ENCODE measurements at regions not wholly inside any gene's neighbourhood (a gene's known extent, or its start where the extent isn't known, plus 50 kb on each side); places are given as distances from the start of the nearest gene placed in this dataset.

DNA sequence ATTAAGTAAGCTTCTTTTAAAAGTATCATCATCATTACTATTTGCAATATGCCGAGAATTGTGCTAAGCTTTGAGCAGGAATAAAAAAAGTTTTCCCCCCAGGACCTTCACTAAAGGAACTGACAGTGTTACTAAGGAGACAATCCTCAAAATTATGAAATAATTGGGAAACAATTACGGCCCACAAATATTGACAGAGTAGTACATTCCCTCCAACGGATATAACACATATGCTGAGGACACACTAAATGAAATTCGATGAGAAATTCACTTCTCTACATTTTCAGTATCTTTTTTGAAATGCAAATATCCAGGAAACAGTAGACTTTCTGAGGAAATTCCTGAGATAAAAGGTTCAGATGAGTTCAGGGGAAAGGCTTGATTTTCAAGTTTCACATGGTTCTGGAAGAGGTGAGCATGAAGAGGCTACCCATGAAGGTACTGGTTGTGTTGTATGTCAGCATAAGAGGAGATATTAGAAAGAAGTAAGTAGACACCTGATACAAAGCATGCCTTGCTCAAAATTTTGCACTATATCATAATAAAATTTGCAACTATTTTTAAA lies 171.2 kb upstream of the NR5A2 start:
- Mint-ChIP-seq H3K27me3 (ENCODE audit: unreplicated experiment) (no peaks in the 10 kb centered on the region), H3K36me3 (ENCODE audit: unreplicated experiment) (no peaks in the 10 kb centered on the region), H3K4me3 (ENCODE audit: unreplicated experiment) (no peak overlapping the region), H3K27ac (ENCODE audit: unreplicated experiment) (no peak overlapping the region), H3K9me3 (ENCODE audit: unreplicated experiment) (peaks cover 7% of the 10 kb centered on the region), H3K4me1 (ENCODE audit: unreplicated experiment) (peaks cover 43% of the 10 kb centered on the region)
- DNase-seq (ENCODE audit: extremely low spot score, unreplicated experiment), result no peak
- TF ChIP-seq, protein P1, sequence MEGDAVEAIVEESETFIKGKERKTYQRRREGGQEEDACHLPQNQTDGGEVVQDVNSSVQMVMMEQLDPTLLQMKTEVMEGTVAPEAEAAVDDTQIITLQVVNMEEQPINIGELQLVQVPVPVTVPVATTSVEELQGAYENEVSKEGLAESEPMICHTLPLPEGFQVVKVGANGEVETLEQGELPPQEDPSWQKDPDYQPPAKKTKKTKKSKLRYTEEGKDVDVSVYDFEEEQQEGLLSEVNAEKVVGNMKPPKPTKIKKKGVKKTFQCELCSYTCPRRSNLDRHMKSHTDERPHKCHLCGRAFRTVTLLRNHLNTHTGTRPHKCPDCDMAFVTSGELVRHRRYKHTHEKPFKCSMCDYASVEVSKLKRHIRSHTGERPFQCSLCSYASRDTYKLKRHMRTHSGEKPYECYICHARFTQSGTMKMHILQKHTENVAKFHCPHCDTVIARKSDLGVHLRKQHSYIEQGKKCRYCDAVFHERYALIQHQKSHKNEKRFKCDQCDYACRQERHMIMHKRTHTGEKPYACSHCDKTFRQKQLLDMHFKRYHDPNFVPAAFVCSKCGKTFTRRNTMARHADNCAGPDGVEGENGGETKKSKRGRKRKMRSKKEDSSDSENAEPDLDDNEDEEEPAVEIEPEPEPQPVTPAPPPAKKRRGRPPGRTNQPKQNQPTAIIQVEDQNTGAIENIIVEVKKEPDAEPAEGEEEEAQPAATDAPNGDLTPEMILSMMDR (IDR thresholded peaks at IDR 0.05), result no peak

DNA sequence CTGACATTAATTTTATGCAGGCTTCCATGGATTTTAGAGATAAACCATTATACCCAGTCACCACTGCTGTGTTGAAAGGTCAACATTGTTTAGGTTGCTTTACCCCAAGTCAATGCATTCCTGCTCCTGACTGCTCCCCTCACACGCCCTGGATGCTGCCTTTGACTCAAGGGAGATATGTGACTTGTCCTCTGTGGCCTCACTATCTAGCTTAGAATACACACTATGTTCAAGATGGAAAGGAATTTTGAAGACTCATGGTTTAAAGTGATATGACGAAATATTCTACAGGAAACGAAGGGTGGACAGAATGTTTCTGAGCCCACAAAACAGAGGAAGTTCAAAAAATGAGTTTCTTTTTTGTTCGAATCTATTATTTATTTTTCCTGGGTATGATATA lies 170.4 kb upstream of the NR5A2 start:
- no peak for DNase-seq (ENCODE audit: extremely low spot score, unreplicated experiment)
- H3K4me3 Mint-ChIP-seq (ENCODE audit: unreplicated experiment), result no peak overlapping the region

GRCh38 chr1:199857516-199857915 lies 170.0 kb upstream of the NR5A2 start:
- Mint-ChIP-seq H3K27me3 (ENCODE audit: unreplicated experiment) (no peaks in the 10 kb centered on the region), H3K4me1 (ENCODE audit: unreplicated experiment) (peaks cover 39% of the 10 kb centered on the region), H3K9me3 (ENCODE audit: unreplicated experiment) (peaks cover 7% of the 10 kb centered on the region), H3K36me3 (ENCODE audit: unreplicated experiment) (no peaks in the 10 kb centered on the region), H3K4me3 (ENCODE audit: unreplicated experiment) (no peak overlapping the region), H3K27ac (ENCODE audit: unreplicated experiment) (peak overlapping the region; percentile 13)
- no peak for DNase-seq (ENCODE audit: extremely low spot score, unreplicated experiment)
- TF ChIP-seq, protein P1 (IDR thresholded peaks at IDR 0.05), result no peak

More for the DNA sequence above, 170.4 kb upstream of the NR5A2 start:
- H3K4me1 Mint-ChIP-seq (ENCODE audit: unreplicated experiment), result peaks cover 39% of the 10 kb centered on the region
- H3K27ac Mint-ChIP-seq (ENCODE audit: unreplicated experiment), result peak overlapping the region; percentile 13
- TF ChIP-seq, protein P1 (IDR thresholded peaks at IDR 0.05), result no peak
- peaks cover 7% of the 10 kb centered on the region for H3K9me3 Mint-ChIP-seq (ENCODE audit: unreplicated experiment)
- H3K36me3 Mint-ChIP-seq (ENCODE audit: unreplicated experiment), result no peaks in the 10 kb centered on the region
- no peaks in the 10 kb centered on the region for H3K27me3 Mint-ChIP-seq (ENCODE audit: unreplicated experiment)

GRCh38 chr1:199858171-199858570 lies 169.3 kb upstream of the NR5A2 start:
- H3K9me3 Mint-ChIP-seq (ENCODE audit: unreplicated experiment), result peaks cover 7% of the 10 kb centered on the region
- no peaks in the 10 kb centered on the region for H3K27me3 Mint-ChIP-seq (ENCODE audit: unreplicated experiment)
- DNase-seq (ENCODE audit: extremely low spot score, unreplicated experiment), result no peak
- H3K4me1 Mint-ChIP-seq (ENCODE audit: unreplicated experiment), result peaks cover 39% of the 10 kb centered on the region
- H3K36me3 Mint-ChIP-seq (ENCODE audit: unreplicated experiment), result no peaks in the 10 kb centered on the region
- peak overlapping the region; percentile 10 for H3K27ac Mint-ChIP-seq (ENCODE audit: unreplicated experiment)
- TF ChIP-seq, protein P1 (IDR thresholded peaks at IDR 0.05), result no peak
- no peak overlapping the region for H3K4me3 Mint-ChIP-seq (ENCODE audit: unreplicated experiment)

DNA sequence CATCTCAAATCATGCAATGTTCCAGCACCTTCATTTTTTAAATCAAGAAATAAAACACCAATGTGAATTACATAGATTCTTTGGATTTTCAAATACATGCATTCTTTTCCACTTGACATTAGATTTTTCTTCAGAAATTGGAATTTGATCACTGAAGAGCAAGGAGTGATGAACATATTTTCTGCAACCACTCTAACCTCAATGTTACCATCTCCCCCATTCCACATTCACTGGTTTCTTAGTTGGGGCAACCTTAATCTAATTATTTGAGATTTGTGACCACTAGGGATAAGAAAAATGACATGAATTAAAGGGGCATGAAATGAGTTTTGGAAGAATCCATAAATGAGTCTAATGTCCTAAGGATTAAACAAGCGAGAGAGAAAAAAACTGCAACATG lies 168.7 kb upstream of the NR5A2 start:
- peaks cover 39% of the 10 kb centered on the region for H3K4me1 Mint-ChIP-seq (ENCODE audit: unreplicated experiment)
- no peak for DNase-seq (ENCODE audit: extremely low spot score, unreplicated experiment)
- H3K27ac Mint-ChIP-seq (ENCODE audit: unreplicated experiment), result peak overlapping the region; percentile 32
- no peak overlapping the region for H3K4me3 Mint-ChIP-seq (ENCODE audit: unreplicated experiment)
- H3K9me3 Mint-ChIP-seq (ENCODE audit: unreplicated experiment), result peaks cover 7% of the 10 kb centered on the region
- no peaks in the 10 kb centered on the region for H3K36me3 Mint-ChIP-seq (ENCODE audit: unreplicated experiment)
- TF ChIP-seq, protein P1 (IDR thresholded peaks at IDR 0.05), result no peak
- H3K27me3 Mint-ChIP-seq (ENCODE audit: unreplicated experiment), result no peaks in the 10 kb centered on the region
